Mammary epithelial cell (primary cell): ENCODE measurements at regions not wholly inside any gene's neighbourhood (a gene's known extent, or its start where the extent isn't known, plus 50 kb on each side); places are given as distances from the start of the nearest gene placed in this dataset.

Source experiments
- CTCF ChIP-seq, 2 donors: IDR thresholded peaks in 1 of 2; conservative IDR thresholded peaks in 1 of 2; 2 replicates each; pipeline ENCODE4 v1.5.1; 2011 to 2012; ENCODE audit warnings: inconsistent platforms in 2 of 2, low read length in 2 of 2, mild to moderate bottlenecking in 2 of 2, control low read depth in 1 of 2, low read depth in 1 of 2; ENCODE audit not compliant: insufficient read depth in 1 of 2; ENCODE audit errors: extremely low read depth in 1 of 2
- EZH2 ChIP-seq: IDR thresholded peaks from 2 replicates; pipeline ENCODE4 v1.6.1; 2012; ENCODE audit warnings: low read length, inconsistent platforms, borderline replicate concordance

GRCh38 chr14:60566101-60566500 lies 57.2 kb downstream of the SIX6 start:
- TF ChIP-seq CTCF (conservative IDR thresholded peaks at IDR 0.05 in 1 of 2, IDR thresholded peaks at IDR 0.05 in 1 of 2; ENCODE audit: extremely low read depth in 1 of 2, insufficient read depth in 1 of 2, low read depth in 1 of 2, low read length in 2 of 2) = no peak
- no peak for TF ChIP-seq EZH2
